HS-27A (cell line): ENCODE measurements at regions not wholly inside any gene's neighbourhood (a gene's known extent, or its start where the extent isn't known, plus 50 kb on each side); places are given as distances from the start of the nearest gene placed in this dataset.
"Not testable (repeated sequence)": the region's sequence is repeated elsewhere in the genome, so short reads cannot be mapped to it uniquely, and the experiment has no call there.

ENCODE experiments used
- DNase-seq: peaks from one replicate; pipeline ENCODE4 v3.0.0-alpha.2; 2012; ENCODE audit warnings: low read depth, missing footprints

GRCh38 chr7:13198727-13199126, 511.3 kb downstream of the ARL4A start:
- DNase-seq = no peak

GRCh38 chr7:13201628-13202027, 514.2 kb downstream of the ARL4A start:
- no peak for DNase-seq

- DNase-seq = no peak
Measured at GRCh38 chr7:13217768-13218167, 530.3 kb downstream of the ARL4A start.

GRCh38 chr7:13225068-13225467, 537.6 kb downstream of the ARL4A start:
- no peak for DNase-seq

- DNase-seq = no peak
Measured at GRCh38 chr7:13226385-13226784, 539.0 kb downstream of the ARL4A start.

GRCh38 chr7:13231216-13231615, 543.8 kb downstream of the ARL4A start:
- DNase-seq = no peak

- DNase-seq = no peak
Measured at GRCh38 chr7:13235436-13235835, 548.0 kb downstream of the ARL4A start.

GRCh38 chr7:13236026-13236425, 548.6 kb downstream of the ARL4A start:
- DNase-seq = no peak

GRCh38 chr7:13240349-13240748, 552.9 kb downstream of the ARL4A start:
- DNase-seq = peak; percentile 33

GRCh38 chr7:13241416-13241815, 554.0 kb downstream of the ARL4A start:
- DNase-seq = no peak

- DNase-seq = no peak
Measured at GRCh38 chr7:13257661-13258060, 570.2 kb downstream of the ARL4A start.

GRCh38 chr7:13258386-13258785, 571.0 kb downstream of the ARL4A start:
- no peak for DNase-seq

- no peak for DNase-seq
Measured at GRCh38 chr7:13259930-13260329, 572.5 kb downstream of the ARL4A start.

GRCh38 chr7:13262929-13263530, 575.6 kb downstream of the ARL4A start:
- no peak for DNase-seq

- DNase-seq = no peak
Measured at GRCh38 chr7:13265271-13265670, 577.8 kb downstream of the ARL4A start.

GRCh38 chr7:13274205-13274604, 586.8 kb downstream of the ARL4A start:
- DNase-seq = not testable (repeated sequence)

- no peak for DNase-seq
Measured at GRCh38 chr7:13276977-13277376, 589.5 kb downstream of the ARL4A start.

GRCh38 chr7:13278020-13278419, 590.6 kb downstream of the ARL4A start:
- DNase-seq = no peak

GRCh38 chr7:13279854-13280435, 592.5 kb downstream of the ARL4A start:
- no peak for DNase-seq

- DNase-seq = no peak
Measured at GRCh38 chr7:13282377-13282980, 595.0 kb downstream of the ARL4A start.

GRCh38 chr7:13286916-13287315, 599.5 kb downstream of the ARL4A start:
- DNase-seq = no peak

GRCh38 chr7:13288516-13288915, 601.1 kb downstream of the ARL4A start:
- no peak for DNase-seq

GRCh38 chr7:13290975-13291374, 603.5 kb downstream of the ARL4A start:
- DNase-seq = no peak
